ENCODE measurements at regions not wholly inside any gene's neighbourhood (a gene's known extent, or its start where the extent isn't known, plus 50 kb on each side); places are given as distances from the start of the nearest gene placed in this dataset.

GRCh38 chr17:36765436-36766043, 164.2 kb downstream of the MRM1 start:
- 64% methylated on average over 18 of the region's 18 CpGs for WGBS
- no peaks in the 10 kb centered on the region for H3K4me1 ChIP-seq (ENCODE audit: control insufficient read depth, insufficient read depth, low read length)
- no peaks in the 10 kb centered on the region for H3K9me3 ChIP-seq (ENCODE audit: control insufficient read depth, low read length)
- no peak for ATAC-seq
- H3K4me3 ChIP-seq (ENCODE audit: low read length), result no peak overlapping the region
- intact Hi-C loops (cut with DNase I), result no loop called here
- H3K27ac ChIP-seq (ENCODE audit: low read length), result no peak overlapping the region
- DNase-seq, result no peak
- H3K27me3 ChIP-seq (ENCODE audit: control insufficient read depth, insufficient read depth), result peaks cover 2% of the 10 kb centered on the region

- 31% methylated on average over 13 of the region's 13 CpGs for WGBS
- DNase-seq, result no peak
- H3K4me1 ChIP-seq (ENCODE audit: control insufficient read depth, insufficient read depth, low read length), result no peaks in the 10 kb centered on the region
- H3K9me3 ChIP-seq (ENCODE audit: control insufficient read depth, low read length), result no peaks in the 10 kb centered on the region
- peaks cover 3% of the 10 kb centered on the region for H3K27me3 ChIP-seq (ENCODE audit: control insufficient read depth, insufficient read depth)
- no peak for ATAC-seq
- intact Hi-C loops (cut with DNase I), result no loop called here
- no peak overlapping the region for H3K4me3 ChIP-seq (ENCODE audit: low read length)
- H3K27ac ChIP-seq (ENCODE audit: low read length), result no peak overlapping the region
Measured at GRCh38 chr17:36768394-36768793, 167.0 kb downstream of the MRM1 start.

GRCh38 chr17:36773039-36773438, 164.2 kb upstream of the LHX1 start:
- ATAC-seq, result no peak
- Histone ChIP-seq H3K4me3 (ENCODE audit: low read length) (no peak overlapping the region), H3K9me3 (ENCODE audit: control insufficient read depth, low read length) (no peaks in the 10 kb centered on the region), H3K27me3 (ENCODE audit: control insufficient read depth, insufficient read depth) (peaks cover 7% of the 10 kb centered on the region), H3K4me1 (ENCODE audit: control insufficient read depth, insufficient read depth, low read length) (no peaks in the 10 kb centered on the region), H3K27ac (ENCODE audit: low read length) (no peak overlapping the region)
- intact Hi-C loops (cut with DNase I), result no loop called here
- DNase-seq, result no peak
- WGBS, result 28% methylated on average over 4 of the region's 4 CpGs

- WGBS, result 19% methylated on average over 6 of the region's 6 CpGs
- no peaks in the 10 kb centered on the region for H3K4me1 ChIP-seq (ENCODE audit: control insufficient read depth, insufficient read depth, low read length)
- H3K9me3 ChIP-seq (ENCODE audit: control insufficient read depth, low read length), result peaks cover 1% of the 10 kb centered on the region
- intact Hi-C loops (cut with DNase I), result no loop called here
- H3K27ac ChIP-seq (ENCODE audit: low read length), result no peak overlapping the region
- no peak overlapping the region for H3K4me3 ChIP-seq (ENCODE audit: low read length)
- no peak for ATAC-seq
- peaks cover 4% of the 10 kb centered on the region for H3K27me3 ChIP-seq (ENCODE audit: control insufficient read depth, insufficient read depth)
- no peak for DNase-seq
Measured at GRCh38 chr17:36777118-36777517, 160.2 kb upstream of the LHX1 start.

- intact Hi-C loops (cut with DNase I), result no loop called here
- DNase-seq, result no peak
- H3K27ac ChIP-seq (ENCODE audit: low read length), result no peak overlapping the region
- H3K4me3 ChIP-seq (ENCODE audit: low read length), result no peak overlapping the region
- no peak for ATAC-seq
- H3K4me1 ChIP-seq (ENCODE audit: control insufficient read depth, insufficient read depth, low read length), result no peaks in the 10 kb centered on the region
- H3K9me3 ChIP-seq (ENCODE audit: control insufficient read depth, low read length), result peaks cover 2% of the 10 kb centered on the region
- WGBS, result 37% methylated on average over 8 of the region's 8 CpGs
- H3K27me3 ChIP-seq (ENCODE audit: control insufficient read depth, insufficient read depth), result peaks cover 4% of the 10 kb centered on the region
Measured at GRCh38 chr17:36778448-36778847, 158.8 kb upstream of the LHX1 start.

GRCh38 chr17:36779550-36779949, 157.7 kb upstream of the LHX1 start:
- Histone ChIP-seq H3K9me3 (ENCODE audit: control insufficient read depth, low read length) (peaks cover 2% of the 10 kb centered on the region), H3K27ac (ENCODE audit: low read length) (no peak overlapping the region), H3K4me3 (ENCODE audit: low read length) (no peak overlapping the region), H3K27me3 (ENCODE audit: control insufficient read depth, insufficient read depth) (peaks cover 4% of the 10 kb centered on the region), H3K4me1 (ENCODE audit: control insufficient read depth, insufficient read depth, low read length) (no peaks in the 10 kb centered on the region)
- ATAC-seq, result no peak
- DNase-seq, result no peak
- WGBS, result 88% methylated on average over 2 of the region's 2 CpGs
- intact Hi-C loops (cut with DNase I), result no loop called here

- Histone ChIP-seq H3K4me1 (ENCODE audit: control insufficient read depth, insufficient read depth, low read length) (no peaks in the 10 kb centered on the region), H3K27me3 (ENCODE audit: control insufficient read depth, insufficient read depth) (no peaks in the 10 kb centered on the region), H3K27ac (ENCODE audit: low read length) (no peak overlapping the region), H3K9me3 (ENCODE audit: control insufficient read depth, low read length) (peaks cover 2% of the 10 kb centered on the region), H3K4me3 (ENCODE audit: low read length) (no peak overlapping the region)
- ATAC-seq (no peak), DNase-seq (no peak)
- WGBS, result 70% methylated on average over 1 of the region's 1 CpG
- intact Hi-C loops (cut with DNase I), result no loop called here
Measured at GRCh38 chr17:36784633-36785032, 152.6 kb upstream of the LHX1 start.

- intact Hi-C loops (cut with DNase I), result no loop called here
- no peaks in the 10 kb centered on the region for H3K27me3 ChIP-seq (ENCODE audit: control insufficient read depth, insufficient read depth)
Measured at GRCh38 chr17:36786867-36787266, 150.4 kb upstream of the LHX1 start.

GRCh38 chr17:36791150-36791941, 145.9 kb upstream of the LHX1 start:
- H3K9me3 ChIP-seq (ENCODE audit: control insufficient read depth, low read length), result no peaks in the 10 kb centered on the region
- intact Hi-C loops (cut with DNase I), result no loop called here
- DNase-seq, result no peak
- H3K4me1 ChIP-seq (ENCODE audit: control insufficient read depth, insufficient read depth, low read length), result no peaks in the 10 kb centered on the region
- 27% methylated on average over 7 of the region's 7 CpGs for WGBS
- no peak overlapping the region for H3K4me3 ChIP-seq (ENCODE audit: low read length)
- no peaks in the 10 kb centered on the region for H3K27me3 ChIP-seq (ENCODE audit: control insufficient read depth, insufficient read depth)
- ATAC-seq, result no peak
- no peak overlapping the region for H3K27ac ChIP-seq (ENCODE audit: low read length)

More at GRCh38 chr17:36786867-36787266, 150.4 kb upstream of the LHX1 start:
- no peaks in the 10 kb centered on the region for H3K4me1 ChIP-seq (ENCODE audit: control insufficient read depth, insufficient read depth, low read length)
- H3K4me3 ChIP-seq (ENCODE audit: low read length), result no peak overlapping the region
- no peak overlapping the region for H3K27ac ChIP-seq (ENCODE audit: low read length)
- ATAC-seq, result no peak
- H3K9me3 ChIP-seq (ENCODE audit: control insufficient read depth, low read length), result peaks cover 2% of the 10 kb centered on the region
- no peak for DNase-seq
- 76% methylated on average over 2 of the region's 2 CpGs for WGBS

- no peaks in the 10 kb centered on the region for H3K4me1 ChIP-seq (ENCODE audit: control insufficient read depth, insufficient read depth, low read length)
- no peaks in the 10 kb centered on the region for H3K9me3 ChIP-seq (ENCODE audit: control insufficient read depth, low read length)
- 20% methylated on average over 13 of the region's 13 CpGs for WGBS
- H3K27me3 ChIP-seq (ENCODE audit: control insufficient read depth, insufficient read depth), result no peaks in the 10 kb centered on the region
- intact Hi-C loops (cut with DNase I), result no loop called here
- H3K4me3 ChIP-seq (ENCODE audit: low read length), result no peak overlapping the region
- DNase-seq (no peak), ATAC-seq (no peak)
- no peak overlapping the region for H3K27ac ChIP-seq (ENCODE audit: low read length)
Measured at GRCh38 chr17:36791942-36792475, 145.3 kb upstream of the LHX1 start.

- H3K27me3 ChIP-seq (ENCODE audit: control insufficient read depth, insufficient read depth), result no peaks in the 10 kb centered on the region
- intact Hi-C loops (cut with DNase I), result no loop called here
- DNase-seq, result no peak
- peaks cover 1% of the 10 kb centered on the region for H3K9me3 ChIP-seq (ENCODE audit: control insufficient read depth, low read length)
- no peak overlapping the region for H3K27ac ChIP-seq (ENCODE audit: low read length)
- no peak for ATAC-seq
- H3K4me1 ChIP-seq (ENCODE audit: control insufficient read depth, insufficient read depth, low read length), result no peaks in the 10 kb centered on the region
- WGBS, result 83% methylated on average over 5 of the region's 5 CpGs
- H3K4me3 ChIP-seq (ENCODE audit: low read length), result no peak overlapping the region
Measured at GRCh38 chr17:36792849-36793248, 144.4 kb upstream of the LHX1 start.
